A204.1 (cell line): ENCODE measurements at regions not wholly inside any gene's neighbourhood (a gene's known extent, or its start where the extent isn't known, plus 50 kb on each side); places are given as distances from the start of the nearest gene placed in this dataset.
"Not testable (repeated sequence)": the region's sequence is repeated elsewhere in the genome, so short reads cannot be mapped to it uniquely, and the experiment has no call there.

Source experiments
- FAIRE-seq: peaks from 2 replicates; lab custom pipeline; 2012; peaks lifted over from hg19 to GRCh38; lab: Jason Lieb, UNC

DNA sequence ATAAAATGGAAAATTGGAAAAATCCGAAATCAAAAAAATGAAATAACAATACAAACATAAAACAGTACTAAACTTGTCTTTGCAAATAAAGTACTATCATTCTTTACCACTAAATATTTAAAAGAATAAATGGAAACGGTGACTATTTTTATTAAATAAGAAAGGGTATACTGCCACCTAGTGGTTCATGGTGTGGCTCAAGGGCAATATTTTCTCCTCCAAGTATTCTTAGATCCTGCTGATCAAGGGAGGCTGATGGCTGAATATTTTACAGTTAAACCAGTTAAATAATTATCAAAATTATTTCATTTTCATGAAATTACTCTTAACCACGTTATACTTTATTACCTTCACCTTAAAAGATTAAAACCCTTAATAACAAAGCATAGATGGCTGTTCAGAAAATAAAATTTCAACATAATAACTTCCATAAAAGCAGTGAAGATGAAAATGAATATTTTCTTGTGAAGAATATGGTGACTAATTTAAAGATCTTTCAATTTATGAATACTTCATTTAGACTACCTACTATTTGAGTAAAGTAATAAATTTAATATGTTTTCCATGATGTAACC lies 1793.9 kb downstream of the NCAM2 start:
- peak; percentile 99 for FAIRE-seq

DNA sequence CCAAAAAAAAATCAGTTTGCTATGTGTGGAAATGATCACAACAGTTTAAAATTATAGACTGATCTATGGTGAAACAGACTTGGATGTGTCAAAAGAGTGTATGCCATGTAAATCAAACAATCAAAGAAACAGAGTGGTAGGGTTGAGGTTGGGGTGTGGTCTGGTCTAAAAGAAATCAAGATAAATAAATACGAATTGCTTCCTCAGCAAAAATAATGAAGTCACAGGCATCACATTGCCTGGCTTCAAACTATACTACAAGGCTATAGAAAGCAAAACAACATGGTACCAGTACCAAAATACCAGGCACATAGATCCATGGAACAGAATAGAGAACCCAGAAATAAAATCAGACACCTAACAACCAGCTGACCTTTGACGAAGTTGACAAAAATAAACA lies 1796.9 kb downstream of the NCAM2 start:
- FAIRE-seq, result no peak

DNA sequence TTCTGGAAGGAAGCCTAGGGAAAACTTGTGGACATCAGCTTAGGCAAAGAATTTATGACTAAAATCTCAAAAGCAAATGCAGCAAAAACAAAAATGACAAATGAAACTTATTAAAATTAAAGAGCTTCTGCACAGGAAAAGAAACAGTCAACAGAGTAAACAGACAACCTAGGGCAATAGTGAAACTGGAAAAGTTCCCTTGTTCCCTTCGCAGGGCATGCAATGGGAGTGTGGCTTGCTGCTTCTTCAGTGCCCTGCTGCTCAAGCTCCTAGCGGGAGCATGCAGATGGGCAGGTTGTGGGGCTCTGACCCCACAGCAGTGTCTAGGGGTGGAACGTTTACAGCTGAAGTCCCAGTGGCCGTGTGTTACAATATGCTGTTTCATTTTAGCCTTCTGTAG lies 1797.4 kb downstream of the NCAM2 start:
- FAIRE-seq, result no peak

DNA sequence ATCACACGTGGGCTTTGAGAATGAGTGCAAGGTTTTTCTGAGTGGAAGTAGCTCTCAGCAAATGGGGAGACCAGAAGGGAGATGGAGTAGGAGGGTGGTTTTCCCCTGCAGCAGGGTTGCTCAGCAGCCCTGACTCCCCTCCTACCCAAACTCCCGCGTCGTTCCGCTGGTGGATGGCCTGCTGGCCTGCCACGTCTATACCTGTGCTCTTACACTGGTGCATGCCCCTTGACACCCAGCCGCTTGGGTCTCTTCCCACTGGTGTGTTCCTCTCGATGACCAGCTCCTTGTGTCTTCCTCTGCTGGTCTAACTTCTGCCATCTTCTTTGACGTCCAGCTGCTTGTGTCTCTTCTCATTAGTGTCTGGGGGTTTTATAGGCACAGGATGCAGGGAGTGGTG lies 1797.9 kb downstream of the NCAM2 start:
- FAIRE-seq, result no peak

DNA sequence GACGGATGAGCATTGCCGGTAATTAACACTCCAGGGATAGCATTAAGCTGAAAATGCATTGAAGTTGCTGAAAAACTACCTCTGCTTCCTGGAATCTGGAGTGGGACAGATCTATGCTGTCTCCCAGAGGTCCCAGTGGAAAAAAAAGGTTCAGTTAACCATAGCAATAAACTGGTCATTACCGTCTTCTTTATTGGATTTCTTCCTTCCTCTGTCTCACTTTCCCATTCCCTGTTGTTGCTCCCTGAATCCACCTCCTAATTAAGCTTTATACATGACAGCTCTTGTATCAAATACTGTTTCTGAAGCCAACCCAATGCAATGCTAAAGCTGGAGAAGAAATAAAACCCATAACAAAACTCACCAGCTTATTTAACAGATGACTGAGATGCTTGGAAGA lies 1805.9 kb downstream of the NCAM2 start:
- FAIRE-seq, result no peak

DNA sequence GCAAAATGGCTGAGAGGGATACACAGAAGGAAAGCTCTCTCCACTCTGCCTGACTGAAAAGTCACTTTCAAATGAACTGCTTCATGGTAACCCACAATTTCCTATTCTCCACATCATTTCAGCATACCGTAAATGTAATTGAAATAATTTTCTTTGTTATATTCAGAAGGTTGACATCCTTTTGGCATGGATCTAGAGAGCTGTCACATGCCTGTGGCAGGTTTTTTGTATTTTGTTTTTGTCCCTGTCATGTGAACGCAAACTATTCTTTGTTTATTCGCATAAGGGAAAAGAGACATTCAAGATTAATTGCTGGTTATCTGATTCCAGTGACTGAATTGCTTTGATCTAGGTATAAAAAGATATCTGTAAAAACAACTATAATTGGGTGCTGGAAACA lies 1808.1 kb downstream of the NCAM2 start:
- FAIRE-seq, result no peak

DNA sequence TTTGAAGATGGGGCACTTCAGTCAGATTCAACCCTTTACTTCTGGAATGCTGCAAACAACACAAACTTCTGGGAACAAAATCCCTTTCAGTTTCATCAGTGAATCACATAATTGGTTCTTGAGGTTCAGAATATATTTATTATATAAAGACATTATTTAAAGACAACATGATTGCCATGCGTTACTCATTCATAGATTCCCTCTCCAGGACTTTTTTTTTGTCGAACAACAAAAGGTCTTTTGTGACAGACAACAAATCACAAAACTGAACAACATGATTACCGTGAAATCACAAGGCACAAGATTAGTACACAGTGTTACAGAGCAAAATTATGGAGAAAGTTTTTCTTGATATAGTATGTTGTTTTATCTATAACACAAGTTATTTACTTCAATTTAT lies 1815.0 kb downstream of the NCAM2 start:
- no peak for FAIRE-seq

DNA sequence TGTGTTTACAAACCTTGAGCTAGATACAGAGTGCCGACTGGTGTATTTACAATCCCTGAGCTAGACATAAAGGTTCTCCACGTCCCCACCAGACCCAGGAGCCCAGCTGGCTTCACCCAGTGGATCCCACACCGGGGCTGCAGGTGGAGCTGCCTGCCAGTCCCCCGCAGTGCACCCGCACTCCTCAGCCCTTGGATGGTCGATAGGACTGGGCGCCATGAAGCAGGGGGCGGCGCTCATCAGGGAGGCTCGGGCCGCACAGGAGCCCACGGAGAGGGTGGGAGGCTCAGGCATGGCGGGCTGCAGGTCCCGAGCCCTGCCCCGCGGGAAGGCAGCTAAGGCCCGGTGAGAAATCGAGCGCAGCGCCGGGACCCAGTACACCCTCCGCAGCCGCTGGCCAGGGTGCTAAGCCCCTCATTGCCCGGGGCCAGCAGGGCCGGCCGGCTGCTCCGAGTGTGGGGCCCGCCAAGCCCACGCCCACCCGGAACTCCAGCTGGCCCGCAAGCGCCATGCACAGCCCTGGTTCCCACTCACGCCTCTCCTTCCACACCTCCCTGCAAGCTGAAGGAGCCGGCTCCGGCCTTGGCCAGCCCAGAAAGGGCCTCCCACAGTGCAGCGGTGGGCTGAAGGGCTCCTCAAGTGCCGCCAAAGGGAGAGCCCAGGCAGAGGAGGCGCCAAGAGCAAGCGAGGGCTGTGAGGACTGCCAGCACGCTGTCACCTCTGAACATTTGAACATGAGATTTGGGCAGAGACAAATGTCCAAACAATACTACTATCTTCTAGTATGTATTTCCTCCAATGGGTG lies 1820.7 kb downstream of the NCAM2 start:
- FAIRE-seq, result not testable (repeated sequence)

DNA sequence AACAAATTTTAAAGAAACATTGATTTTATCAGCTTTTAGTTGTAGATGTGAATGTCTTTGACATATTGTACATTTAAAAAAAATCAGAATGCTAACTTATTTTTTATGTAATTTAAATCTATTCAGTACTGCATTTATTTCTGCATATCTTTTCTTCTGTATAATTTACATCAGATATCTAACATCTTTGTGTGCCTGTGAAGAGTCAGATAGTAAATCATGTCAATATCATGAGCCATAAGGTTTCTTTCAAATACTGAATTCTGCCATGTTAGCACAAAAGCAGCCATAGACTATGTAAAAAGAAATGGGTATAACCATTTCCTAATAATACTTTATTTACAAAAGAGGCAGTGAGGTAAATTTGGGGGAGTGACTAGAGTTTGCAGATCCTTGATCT lies 1829.2 kb downstream of the NCAM2 start:
- FAIRE-seq, result peak; percentile 34

DNA sequence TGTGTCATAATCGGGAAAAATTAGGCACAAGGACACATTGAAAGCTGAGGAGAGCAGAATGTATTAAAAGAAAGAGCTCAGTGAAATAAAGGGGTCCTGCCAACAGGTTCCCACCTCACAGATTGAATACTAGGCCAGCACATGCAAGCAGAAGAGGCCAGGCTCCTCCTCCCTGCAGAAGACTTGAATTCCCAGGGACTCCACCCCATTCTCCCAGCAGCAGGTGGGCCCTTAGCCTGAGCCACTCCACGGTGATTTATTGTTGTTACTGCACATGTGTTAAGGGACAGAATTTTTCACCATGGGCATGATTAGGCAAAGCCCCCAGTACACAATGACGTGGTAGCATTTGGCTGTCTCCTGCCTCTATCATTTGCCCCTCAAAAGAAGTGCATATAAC lies 1844.7 kb downstream of the NCAM2 start:
- no peak for FAIRE-seq

DNA sequence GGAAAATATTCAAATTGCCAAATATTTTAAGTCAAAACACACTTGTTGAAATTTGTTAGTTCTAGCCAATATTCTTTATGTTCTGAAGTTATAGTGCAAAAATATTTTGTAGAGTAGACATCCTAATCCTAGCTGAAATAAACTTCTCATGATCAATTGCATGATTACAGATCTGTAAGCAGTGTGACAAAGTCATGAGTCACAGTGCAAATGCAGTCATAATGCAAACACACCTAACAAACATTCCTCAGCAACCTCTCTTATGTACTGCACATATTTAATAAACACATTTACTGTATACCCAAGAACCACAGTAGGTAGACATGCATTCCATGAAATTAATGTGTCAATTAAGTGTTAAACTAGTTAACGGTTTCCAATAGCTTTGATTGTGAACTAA lies 1857.4 kb downstream of the NCAM2 start:
- FAIRE-seq, result no peak

DNA sequence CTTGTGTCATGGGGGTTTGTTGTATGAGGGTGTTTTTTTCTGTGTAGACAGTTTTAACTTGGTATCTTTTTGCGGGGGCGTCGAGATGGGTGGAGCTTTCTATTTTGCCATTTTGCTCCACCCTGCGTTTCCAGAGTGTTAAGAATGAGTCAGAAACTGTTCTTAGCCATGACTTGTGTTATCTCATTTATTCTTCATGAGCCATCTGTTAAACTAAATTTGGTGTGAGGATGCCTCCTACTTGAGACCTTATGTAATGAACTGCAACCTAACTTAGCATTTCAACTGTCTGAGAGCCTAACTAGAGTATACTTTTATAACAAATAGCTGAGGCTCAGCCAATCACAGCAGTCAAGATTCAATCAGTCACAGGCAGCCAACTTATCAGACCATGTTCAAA lies 1873.5 kb downstream of the NCAM2 start:
- no peak for FAIRE-seq

DNA sequence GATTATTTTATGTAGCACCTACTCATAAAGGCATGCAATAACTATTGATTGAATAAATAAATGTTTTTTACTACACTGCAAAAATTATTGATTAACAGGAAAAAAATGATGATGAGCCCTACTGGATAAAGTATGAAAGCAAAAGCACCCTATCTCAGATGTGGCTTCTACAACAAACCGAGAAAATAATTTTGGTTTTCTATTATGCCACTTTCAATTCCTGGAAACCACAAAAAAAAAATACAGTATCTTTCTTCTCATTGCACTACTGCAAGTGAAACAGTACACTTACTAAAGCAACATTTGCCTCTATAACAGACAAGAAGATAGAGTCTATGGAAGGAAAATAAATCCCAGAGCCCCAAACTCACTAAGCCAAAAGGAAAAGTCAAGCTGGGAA lies 1882.4 kb downstream of the NCAM2 start:
- no peak for FAIRE-seq

DNA sequence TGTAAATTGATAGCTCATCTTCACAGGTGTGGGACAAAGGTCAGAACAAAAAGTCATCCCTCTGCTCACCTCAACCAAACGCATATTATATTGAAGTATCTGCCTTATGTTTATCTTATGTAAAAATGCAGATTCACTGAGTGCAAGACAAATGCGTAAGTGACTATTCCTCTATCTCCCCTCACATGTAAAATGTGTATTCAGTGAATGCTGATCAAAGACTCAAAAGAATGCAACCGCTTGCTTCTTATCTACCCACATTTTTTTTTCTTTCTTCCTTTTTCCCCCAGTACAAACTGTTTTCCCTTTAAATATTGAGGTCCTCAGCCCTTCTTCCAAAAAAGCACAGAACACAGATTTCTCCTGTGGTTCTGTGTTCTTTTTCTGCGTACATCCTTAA lies 1882.9 kb downstream of the NCAM2 start:
- no peak for FAIRE-seq

DNA sequence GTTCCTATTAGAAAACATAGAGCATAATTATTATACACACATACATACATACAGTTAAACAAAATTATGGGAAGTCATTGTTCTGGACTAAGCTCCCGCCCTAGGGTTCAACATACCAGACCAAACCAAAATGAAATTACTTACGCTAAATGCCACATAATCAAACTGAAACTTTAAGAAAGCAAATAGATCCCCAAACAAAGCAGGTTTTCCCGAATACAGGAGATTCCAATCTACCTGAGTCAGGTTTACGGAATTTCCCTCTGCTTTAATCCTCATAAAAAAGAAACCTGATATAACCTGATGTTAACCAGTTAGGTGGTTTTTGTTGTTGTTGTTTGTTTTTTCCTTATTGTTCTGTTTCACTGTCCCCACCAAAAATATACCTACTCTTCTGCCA lies 1886.9 kb downstream of the NCAM2 start:
- FAIRE-seq, result no peak

DNA sequence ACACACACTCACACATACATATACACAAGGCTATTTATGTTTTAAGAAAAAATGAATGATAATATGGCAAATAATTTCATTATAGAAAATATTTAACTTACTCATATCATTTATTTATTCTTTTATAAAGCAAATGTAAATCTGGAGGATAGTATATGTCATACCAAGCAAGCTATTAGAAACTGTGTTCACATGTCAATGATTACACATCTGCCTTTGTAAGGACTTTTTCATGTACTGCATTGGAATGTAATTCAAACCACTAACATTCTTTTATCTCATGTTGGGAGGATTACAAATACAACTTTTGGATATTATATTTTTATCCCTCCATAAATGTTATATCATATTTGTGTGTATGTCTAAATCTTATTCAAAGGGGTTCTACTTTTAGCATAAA lies 1887.4 kb downstream of the NCAM2 start:
- FAIRE-seq, result no peak

DNA sequence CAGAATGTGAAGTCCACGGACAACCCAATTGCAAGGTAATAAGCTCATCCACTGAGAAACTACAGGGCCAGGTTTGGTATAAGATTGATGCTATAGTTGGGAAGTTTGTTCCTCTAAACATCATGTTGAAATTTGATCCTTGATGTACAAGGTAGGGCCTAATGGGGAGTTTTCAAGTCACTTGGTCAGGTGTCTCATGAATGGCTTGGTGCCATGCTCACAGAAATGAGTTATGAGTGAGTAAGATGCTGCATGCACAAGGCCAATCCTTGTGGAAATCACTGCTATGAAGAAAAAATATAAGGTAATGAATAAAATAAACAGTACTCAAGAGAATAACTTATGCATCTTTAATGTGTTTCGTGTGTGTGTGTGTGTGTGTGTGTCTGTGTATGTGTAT lies 1891.2 kb downstream of the NCAM2 start:
- FAIRE-seq, result no peak

DNA sequence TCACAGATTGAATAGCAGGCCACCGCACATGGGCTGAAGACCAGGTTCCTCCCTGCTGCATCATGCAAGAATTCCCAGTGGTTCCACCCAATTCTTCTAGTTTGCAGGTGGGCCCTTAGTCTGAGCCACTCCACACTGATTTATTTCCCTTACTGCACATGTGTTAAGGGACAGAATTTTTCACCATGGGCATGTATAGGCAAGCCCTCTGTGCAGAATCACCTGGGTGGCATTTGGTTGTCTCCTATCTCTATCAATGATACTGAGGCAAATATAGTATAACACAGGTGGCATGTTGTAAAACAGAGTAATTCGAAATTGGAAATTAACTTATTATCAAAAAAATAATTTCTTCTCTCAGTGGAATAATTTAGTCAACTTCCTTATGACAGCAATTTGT lies 1892.4 kb downstream of the NCAM2 start:
- no peak for FAIRE-seq

DNA sequence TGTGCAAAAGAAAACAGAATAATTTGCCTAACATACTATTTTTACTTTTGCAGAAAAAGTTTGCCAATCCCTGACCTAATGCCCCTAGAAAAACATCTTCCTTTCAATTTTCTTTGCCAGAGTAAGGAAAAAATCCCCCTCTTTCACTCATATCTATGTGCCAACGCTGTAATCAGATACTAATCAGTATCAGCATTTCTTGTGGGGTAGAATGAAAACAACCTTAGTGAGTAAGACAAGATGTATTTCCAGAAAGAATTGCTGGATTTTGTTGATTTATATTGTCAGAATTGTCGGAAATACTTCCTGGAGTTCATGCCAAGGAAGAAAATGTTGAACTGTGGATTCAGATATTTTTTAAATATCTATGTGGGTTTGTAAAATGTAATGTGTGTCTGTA lies 1893.8 kb downstream of the NCAM2 start:
- FAIRE-seq, result no peak

DNA sequence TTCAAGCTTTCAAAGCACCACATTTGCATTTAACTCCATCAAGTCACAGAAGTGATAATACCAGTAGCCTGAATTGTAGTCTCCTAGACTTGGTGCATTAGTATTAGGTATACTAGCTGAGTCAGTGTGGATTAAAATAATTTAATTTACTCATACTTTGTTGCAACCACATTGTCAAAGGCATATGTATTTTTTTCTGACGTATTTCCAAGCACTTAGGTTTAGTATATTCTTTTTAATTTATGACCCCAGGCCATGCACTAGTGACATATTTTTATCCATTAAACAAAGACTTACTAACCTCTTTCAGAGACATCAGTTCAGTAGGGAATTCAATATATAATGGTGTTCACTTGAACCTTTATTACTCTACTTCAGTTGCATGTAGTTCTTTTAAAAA lies 1894.5 kb downstream of the NCAM2 start:
- no peak for FAIRE-seq

DNA sequence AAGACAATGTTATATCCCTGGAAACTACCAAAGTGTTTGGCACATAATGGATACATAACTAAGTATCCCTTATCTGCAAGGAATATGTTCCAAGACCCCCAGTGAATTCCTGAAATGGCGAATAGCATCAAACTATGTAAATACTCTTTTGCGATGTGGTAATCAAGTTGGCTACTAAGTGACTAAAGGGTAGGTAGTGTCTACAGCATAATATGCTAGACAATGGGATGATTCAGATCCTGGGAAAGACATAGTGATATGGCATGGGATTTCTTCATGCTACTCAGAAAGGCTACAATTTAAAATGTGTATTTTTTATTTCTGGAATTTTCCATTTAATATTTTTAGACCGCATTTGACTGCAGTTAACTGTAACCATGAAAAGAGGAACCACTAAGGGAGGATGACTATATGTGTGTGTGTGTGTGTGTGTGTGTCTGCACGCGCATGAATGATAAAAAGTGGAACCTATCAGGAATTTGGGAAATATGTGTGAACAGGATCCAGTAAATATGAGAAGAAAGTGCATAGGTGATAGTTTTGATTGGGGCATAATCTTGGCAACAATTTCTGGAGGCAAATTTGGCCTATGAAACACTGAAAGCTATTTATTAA lies 1899.9 kb downstream of the NCAM2 start:
- no peak for FAIRE-seq

DNA sequence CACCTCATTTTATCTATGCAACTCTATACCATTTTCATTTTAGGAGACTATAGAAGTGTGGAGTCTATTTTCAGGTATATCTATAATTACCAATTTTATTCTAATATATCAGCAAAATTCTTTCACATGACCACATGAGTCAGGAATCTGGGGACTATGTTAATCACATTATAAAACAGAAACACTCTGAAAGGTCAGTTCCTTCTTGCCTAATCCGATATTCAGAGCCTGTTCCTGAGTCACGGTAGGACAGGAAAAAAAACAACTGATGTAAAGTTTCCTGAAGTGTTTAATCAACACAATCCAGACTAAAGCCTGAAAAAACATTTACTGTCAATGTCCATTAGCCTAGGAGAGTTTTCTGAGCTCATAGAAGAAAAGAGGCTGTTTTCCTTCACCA lies 1902.3 kb downstream of the NCAM2 start:
- no peak for FAIRE-seq

DNA sequence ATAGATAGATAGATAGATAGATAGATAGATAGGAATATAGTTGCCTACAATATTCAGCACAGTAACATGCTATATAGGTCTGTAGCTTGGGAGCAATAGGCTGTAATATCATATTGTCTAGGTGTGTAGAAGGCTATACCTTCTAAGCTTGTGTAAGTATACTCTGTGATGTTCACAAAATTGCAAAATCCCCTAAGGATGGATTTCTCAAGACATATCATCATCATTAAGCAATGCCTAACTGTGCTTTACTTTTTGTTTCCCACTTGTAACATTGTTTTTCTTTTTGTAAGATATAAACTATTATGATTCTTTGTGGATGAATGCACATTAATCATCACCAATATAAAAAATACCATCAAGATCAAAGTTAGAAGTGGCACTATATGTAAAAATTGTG lies 1905.6 kb downstream of the NCAM2 start:
- no peak for FAIRE-seq

DNA sequence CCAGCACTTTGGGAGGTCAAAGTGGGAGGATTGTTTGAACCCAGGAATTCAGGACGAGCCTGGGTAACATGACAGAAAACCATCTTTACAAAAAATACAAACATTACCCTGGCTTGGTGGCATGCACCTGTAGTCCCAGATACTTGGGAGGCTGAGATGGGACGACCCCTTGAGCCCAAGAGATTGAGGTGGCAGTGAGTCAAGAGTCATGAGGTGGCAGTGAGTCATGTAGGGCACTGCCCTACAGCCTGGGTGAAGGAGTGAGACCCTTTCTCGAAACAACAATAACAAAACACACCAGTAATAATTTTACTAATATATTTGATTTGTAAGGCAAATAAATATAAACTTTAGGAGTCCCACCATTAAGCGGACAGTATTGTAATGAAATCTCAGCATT lies 1906.2 kb downstream of the NCAM2 start:
- no peak for FAIRE-seq
